Endothelial cell of hepatic sinusoid (primary cell): ENCODE measurements at regions not wholly inside any gene's neighbourhood (a gene's known extent, or its start where the extent isn't known, plus 50 kb on each side); places are given as distances from the start of the nearest gene placed in this dataset.
"Not testable (repeated sequence)": the region's sequence is repeated elsewhere in the genome, so short reads cannot be mapped to it uniquely, and the experiment has no call there.

Source experiments
- in situ Hi-C: cut with HindIII; loops from 2 replicates; pipeline ENCODE4 v1.10.0; 2017; ENCODE audit warnings: low sequenced_read_pairs

GRCh38 chr5:67617051-67617450 lies 420.5 kb upstream of the CD180 start:
- in situ Hi-C loops = loop anchor here (5.0 kb wide), 1 partner anchor 65 kb away; no protein-coding TSS in a partner anchor

GRCh38 chr5:67612961-67613360 lies 416.4 kb upstream of the CD180 start:
- in situ Hi-C loops = no loop called here

GRCh38 chr5:67610186-67610912 lies 413.8 kb upstream of the CD180 start:
- in situ Hi-C loops = no loop called here

- in situ Hi-C loops = no loop called here
These were observed 411.4 kb upstream of the CD180 start for GRCh38 chr5:67607958-67608357.

- in situ Hi-C loops = no loop called here
These were observed 410.0 kb upstream of the CD180 start for GRCh38 chr5:67606586-67606947.

- in situ Hi-C loops = no loop called here
These were observed 409.4 kb upstream of the CD180 start for GRCh38 chr5:67605730-67606585.

- in situ Hi-C loops = no loop called here
These were observed 394.9 kb upstream of the CD180 start for GRCh38 chr5:67591491-67591890.

GRCh38 chr5:67588389-67588788 lies 391.8 kb upstream of the CD180 start:
- in situ Hi-C loops = no loop called here

GRCh38 chr5:67581203-67581602 lies 384.6 kb upstream of the CD180 start:
- in situ Hi-C loops = no loop called here

- in situ Hi-C loops = no loop called here
These were observed 381.4 kb upstream of the CD180 start for GRCh38 chr5:67578011-67578410.

- in situ Hi-C loops = no loop called here
These were observed 380.8 kb upstream of the CD180 start for GRCh38 chr5:67577424-67577823.

- in situ Hi-C loops = no loop called here
These were observed 379.5 kb upstream of the CD180 start for GRCh38 chr5:67576112-67576511.

- in situ Hi-C loops = no loop called here
These were observed 378.5 kb upstream of the CD180 start for GRCh38 chr5:67575087-67575486.

- in situ Hi-C loops = no loop called here
These were observed 364.7 kb upstream of the CD180 start for GRCh38 chr5:67561151-67561932.

GRCh38 chr5:67552773-67553172 lies 356.2 kb upstream of the CD180 start:
- in situ Hi-C loops = loop anchor here (5.0 kb wide), 1 partner anchor 65 kb away; no protein-coding TSS in a partner anchor

GRCh38 chr5:67549947-67550346 lies 353.3 kb upstream of the CD180 start:
- in situ Hi-C loops = loop anchor here (5.0 kb wide), 1 partner anchor 67 kb away; no protein-coding TSS in a partner anchor

GRCh38 chr5:67549296-67549618 lies 352.7 kb upstream of the CD180 start:
- in situ Hi-C loops = no loop called here

- in situ Hi-C loops = no loop called here
These were observed 352.1 kb upstream of the CD180 start for GRCh38 chr5:67548520-67549295.

GRCh38 chr5:67547682-67548081 lies 351.1 kb upstream of the CD180 start:
- in situ Hi-C loops = no loop called here

GRCh38 chr5:67544942-67545341 lies 348.3 kb upstream of the CD180 start:
- in situ Hi-C loops = not testable (repeated sequence)
